Embryonic facial prominence (tissue), 1 donor: ENCODE measurements at regions not wholly inside any gene's neighbourhood (a gene's known extent, or its start where the extent isn't known, plus 50 kb on each side); places are given as distances from the start of the nearest gene placed in this dataset.
"Not testable (repeated sequence)": the region's sequence is repeated elsewhere in the genome, so short reads cannot be mapped to it uniquely, and the experiment has no call there.

Experiments used
- DNase-seq: peaks from one replicate; pipeline ENCODE4 v3.0.0-alpha.2; 2016; ENCODE audit errors: extremely low spot score

- DNase-seq = no peak
Observed at GRCh38 chr10:36556468-36556867, 568.9 kb upstream of the ANKRD30A start.

GRCh38 chr10:36555036-36555435 lies 570.4 kb upstream of the ANKRD30A start:
- DNase-seq = no peak

GRCh38 chr10:36547965-36548364 lies 577.4 kb upstream of the ANKRD30A start:
- no peak for DNase-seq

- no peak for DNase-seq
Observed at GRCh38 chr10:36542493-36542892, 582.9 kb upstream of the ANKRD30A start.

GRCh38 chr10:36540611-36541010 lies 584.8 kb upstream of the ANKRD30A start:
- DNase-seq = no peak

- DNase-seq = no peak
Observed at GRCh38 chr10:36538953-36539586, 586.3 kb upstream of the ANKRD30A start.

GRCh38 chr10:36534471-36535002 lies 590.9 kb upstream of the ANKRD30A start:
- no peak for DNase-seq

GRCh38 chr10:36533861-36534260 lies 591.5 kb upstream of the ANKRD30A start:
- no peak for DNase-seq

GRCh38 chr10:36533316-36533715 lies 592.1 kb upstream of the ANKRD30A start:
- DNase-seq = no peak

GRCh38 chr10:36531621-36532020 lies 593.8 kb upstream of the ANKRD30A start:
- no peak for DNase-seq

GRCh38 chr10:36526033-36526432 lies 599.4 kb upstream of the ANKRD30A start:
- DNase-seq = no peak

- DNase-seq = not testable (repeated sequence)
Observed at GRCh38 chr10:36524126-36524525, 601.3 kb upstream of the ANKRD30A start.

- DNase-seq = no peak
Observed at GRCh38 chr10:36519909-36520308, 605.5 kb upstream of the ANKRD30A start.

GRCh38 chr10:36516281-36516680 lies 609.1 kb upstream of the ANKRD30A start:
- DNase-seq = no peak

GRCh38 chr10:36515319-36515718 lies 610.1 kb upstream of the ANKRD30A start:
- peak; percentile 28 for DNase-seq

- no peak for DNase-seq
Observed at GRCh38 chr10:36507715-36508114, 617.7 kb upstream of the ANKRD30A start.

- DNase-seq = no peak
Observed at GRCh38 chr10:36506697-36507496, 618.5 kb upstream of the ANKRD30A start.

- DNase-seq = no peak
Observed at GRCh38 chr10:36506261-36506660, 619.1 kb upstream of the ANKRD30A start.

GRCh38 chr10:36504758-36505157 lies 620.6 kb upstream of the ANKRD30A start:
- no peak for DNase-seq

- no peak for DNase-seq
Observed at GRCh38 chr10:36500266-36500665, 625.1 kb upstream of the ANKRD30A start.

- DNase-seq = no peak
Observed at GRCh38 chr10:36499693-36500092, 625.7 kb upstream of the ANKRD30A start.

- DNase-seq = no peak
Observed at GRCh38 chr10:36496758-36497157, 628.6 kb upstream of the ANKRD30A start.

GRCh38 chr10:36494371-36494770 lies 631.0 kb upstream of the ANKRD30A start:
- DNase-seq = no peak
